ENCODE measurements at regions not wholly inside any gene's neighbourhood (a gene's known extent, or its start where the extent isn't known, plus 50 kb on each side); places are given as distances from the start of the nearest gene placed in this dataset.
A peak's percentile ranks its signal among the peaks of the same experiment; 100 is the strongest.

GRCh38 chr2:16223161-16223840 is 283.0 kb downstream of the MYCN start:
- no peak overlapping the region for H3K4me3 Mint-ChIP-seq
- no CpG with 5 or more reads among the region's 13 CpGs for WGBS (ENCODE audit: extremely low coverage, insufficient read length, low lambda C conversion rate)

More at GRCh38 chr2:16223161-16223840, 283.0 kb downstream of the MYCN start:
- Histone ChIP-seq H3T11ph (ENCODE audit: low read length) (no peak overlapping the region), H3K4me2 (ENCODE audit: insufficient read depth, insufficient read length, low read length) (no peak overlapping the region), H3K27me3 (ENCODE audit: insufficient read depth, low read length) (no peaks in the 10 kb centered on the region), H3K27ac (ENCODE audit: insufficient read length, low read depth, low read length) (no peak overlapping the region), H3K23me2 (ENCODE audit: insufficient read length, low read depth, low read length, poor library complexity, severe bottlenecking) (no peaks in the 10 kb centered on the region), H4K5ac (ENCODE audit: insufficient read length, low read depth, low read length) (no peak overlapping the region), H2BK120ac (ENCODE audit: low read depth, low read length, poor library complexity, severe bottlenecking) (no peak overlapping the region), H2AK5ac (ENCODE audit: insufficient read length, low read length) (no peak overlapping the region), H4K8ac (replicated peaks; ENCODE audit: insufficient read length, low read depth, low read length) (no peak overlapping the region), H4K20me1 (ENCODE audit: control insufficient read depth, insufficient read depth, insufficient read length) (no peaks in the 10 kb centered on the region), H2BK5ac (ENCODE audit: insufficient read length, low read length) (no peak overlapping the region), H3K4me1 (ENCODE audit: insufficient read depth, low read length) (peaks cover 9% of the 10 kb centered on the region; the same call in 1 of the 2 replicates), H4K91ac (ENCODE audit: insufficient read length, low read depth, low read length) (no peak overlapping the region), H2BK12ac (ENCODE audit: insufficient read length, low read depth, low read length) (no peak overlapping the region), H3K9me3 (ENCODE audit: control insufficient read depth, low read depth, low read length) (no peaks in the 10 kb centered on the region), H3K79me2 (ENCODE audit: insufficient read depth, low read length) (no peaks in the 10 kb centered on the region), H3K79me1 (ENCODE audit: insufficient read depth, low read depth, low read length, poor library complexity, severe bottlenecking) (no peaks in the 10 kb centered on the region), H3K4ac (ENCODE audit: low read depth, low read length) (no peak overlapping the region), H3K56ac (ENCODE audit: insufficient read length, low read depth, low read length) (no peak overlapping the region), H3K18ac (ENCODE audit: insufficient read length, low read depth, low read length) (no peak overlapping the region), H3K9ac (ENCODE audit: extremely low read depth, insufficient read length, low read length) (no peak overlapping the region), H2BK15ac (ENCODE audit: low read depth, low read length) (no peak overlapping the region), H2AFZ (ENCODE audit: low read length) (no peak overlapping the region), H3K14ac (ENCODE audit: insufficient read depth, low read length) (no peak overlapping the region), H3K23ac (ENCODE audit: insufficient read length, low read depth, low read length) (no peak overlapping the region), H2BK20ac (ENCODE audit: low read depth, low read length, poor library complexity, severe bottlenecking) (no peak overlapping the region)
- peaks cover 0 to 7% (median 5%) of the 10 kb centered on the region in 3 experiments; a peak in 3 of 7 replicates for H3K36me3 Mint-ChIP-seq (ENCODE audit: insufficient read depth in 1 of 3, low read depth in 3 of 3)
- peaks cover 6 to 8% of the 10 kb centered on the region in 2 experiments; a peak in 2 of 5 replicates for H3K9me3 Mint-ChIP-seq
- TF ChIP-seq CTCF (conservative IDR thresholded peaks at IDR 0.05): no peak
- H3K27ac Mint-ChIP-seq: peak overlapping the region in 2 of 3 experiments; percentile 35 to 81; a peak in 2 of 7 replicates
- H3K27me3 Mint-ChIP-seq (ENCODE audit: low read depth): peaks cover 5% of the 10 kb centered on the region
- no peak for DNase-seq
- peaks cover 47 to 56% of the 10 kb centered on the region in 2 experiments for H3K4me1 Mint-ChIP-seq

Data from H9 (cell line).